Esophagus squamous epithelium (tissue), 5 donors: ENCODE measurements at regions not wholly inside any gene's neighbourhood (a gene's known extent, or its start where the extent isn't known, plus 50 kb on each side); places are given as distances from the start of the nearest gene placed in this dataset.

Source experiments
- DNase-seq: peaks from one replicate; lab custom pipeline; 2025; lab: John Stamatoyannopoulos, UW
- H3K27ac ChIP-seq, 4 donors: fragments of 200-600 bp; sonication (generic); one replicate each; pipeline ENCODE4 v1.5.1; 2016 to 2019; ENCODE audit warnings: mild to moderate bottlenecking in 1 of 4
- H3K27me3 ChIP-seq, 4 donors: fragments of 200-600 bp; sonication (generic); 1 replicate in 3 of 4; 2 replicates in 1 of 4; pipeline versions ENCODE4 v1.5.1 to v1.6.0; 2017 to 2021; ENCODE audit warnings: antibody characterized with exemption in 1 of 4
- H3K36me3 ChIP-seq, 3 donors: fragments of 200-600 bp; sonication (generic); one replicate each; pipeline ENCODE4 v1.5.1; 2016 to 2019
- H3K4me1 ChIP-seq, 3 donors: fragments of 200-600 bp; sonication (generic); one replicate each; pipeline ENCODE4 v1.5.1; 2017 to 2019
- H3K4me3 ChIP-seq, 4 donors: fragments of 200-600 bp; sonication (generic); 1 replicate in 3 of 4; 2 replicates in 1 of 4; pipeline ENCODE4 v1.5.1; 2016 to 2019; ENCODE audit warnings: mild to moderate bottlenecking in 2 of 4, moderate library complexity in 1 of 4
- H3K9me3 ChIP-seq, 3 donors: fragments of 200-600 bp; sonication (generic); one replicate each; pipeline ENCODE4 v1.5.1; 2016 to 2019
- CTCF ChIP-seq, 6 experiments: fragments of 450-650 bp in 4 of 6; fragments of 200-600 bp in 2 of 6; sonication (generic) in 2 of 6; IDR thresholded peaks; one replicate each; pipeline ENCODE4 v1.5.1; 2016 to 2019; ENCODE audit warnings: antibody characterized with exemption in 6 of 6, mild to moderate bottlenecking in 4 of 6, moderate library complexity in 4 of 6
- POLR2A ChIP-seq, 4 donors: fragments of 450-650 bp; IDR thresholded peaks; one replicate each; pipeline ENCODE4 v1.6.1; 2017; ENCODE audit warnings: antibody characterized with exemption in 4 of 4, mild to moderate bottlenecking in 4 of 4, moderate library complexity in 3 of 4
- WGBS, 2 donors: methylation state at CpG; one replicate each; pipeline ENCODE4 v1.1.5; 2018; 5-methylcytosine and 5-hydroxymethylcytosine counted together
- intact Hi-C: fragments of 100-400 bp; cut with DNase I; formaldehyde crosslinking; loops from one replicate; pipeline ENCODE4 v1.15.0; 2022
- donor health status: DM: yes; HTN: yes; CAD: no.

DNA sequence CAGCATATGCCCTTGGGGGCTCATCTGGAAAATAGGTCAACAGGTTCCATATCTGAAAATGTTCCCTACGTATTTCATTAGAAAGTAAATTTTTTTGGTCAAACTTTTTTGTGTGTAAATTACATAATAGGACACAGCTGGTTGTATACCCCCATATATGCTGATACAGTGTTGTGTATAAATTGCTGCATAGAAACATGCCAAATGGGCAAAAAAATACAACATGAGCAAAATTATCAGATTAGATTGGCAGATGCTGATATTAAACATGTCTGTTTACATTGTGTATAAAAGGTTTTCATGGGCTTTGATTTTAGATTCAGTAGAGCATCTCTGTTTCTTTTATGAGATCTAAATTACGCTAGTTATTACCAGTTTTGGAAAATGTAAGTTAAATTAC is 2223.0 kb downstream of the MAT2B start:
- Histone ChIP-seq H3K9me3 (no peaks in the 10 kb centered on the region), H3K27ac (no peak overlapping the region), H3K4me3 (no peak overlapping the region), H3K4me1 (no peaks in the 10 kb centered on the region), H3K27me3 (no peaks in the 10 kb centered on the region), H3K36me3 (no peaks in the 10 kb centered on the region)
- whole genome bisulfite sequencing, 2 donors = 73 to 81% methylated on average over 2 of the region's 2 CpGs
- TF ChIP-seq POLR2A (IDR thresholded peaks at IDR 0.05) = no peak
- no peak for TF ChIP-seq CTCF (IDR thresholded peaks at IDR 0.05)
- intact Hi-C loops = no loop called here
- no peak for DNase-seq

DNA sequence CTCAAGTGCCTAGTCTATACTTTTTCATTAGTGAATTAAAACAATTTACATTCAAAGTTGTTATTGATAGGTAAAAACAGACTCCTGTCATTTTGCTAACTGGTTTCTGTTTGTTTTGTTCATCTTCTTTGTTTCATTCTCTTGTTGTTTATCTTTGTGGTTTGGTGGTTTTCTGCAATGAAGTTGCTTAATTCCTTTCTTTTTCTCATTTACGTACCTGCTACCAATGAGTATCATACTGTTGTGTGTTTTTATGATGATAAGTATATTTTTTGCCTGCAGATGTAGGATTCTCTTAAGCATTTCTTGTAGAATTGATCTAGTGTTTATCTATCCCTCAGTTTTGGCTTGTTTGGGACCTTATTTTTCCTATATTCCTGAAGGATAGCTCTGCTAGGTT is 2230.0 kb downstream of the MAT2B start:
- Histone ChIP-seq H3K36me3 (no peaks in the 10 kb centered on the region), H3K4me1 (no peaks in the 10 kb centered on the region), H3K27ac (no peak overlapping the region), H3K4me3 (no peak overlapping the region), H3K9me3 (peaks cover 0 to 13% (median 4%) of the 10 kb centered on the region in 3 donors), H3K27me3 (no peaks in the 10 kb centered on the region)
- TF ChIP-seq POLR2A (IDR thresholded peaks at IDR 0.05) (no peak), CTCF (IDR thresholded peaks at IDR 0.05) (no peak)
- intact Hi-C loops = no loop called here
- no peak for DNase-seq
- WGBS, 2 donors = 72 to 75% methylated on average over 1 of the region's 1 CpG

GRCh38 chr5:165739079-165739741 is 2233.8 kb downstream of the MAT2B start:
- no peaks in the 10 kb centered on the region for H3K4me1 ChIP-seq
- H3K27me3 ChIP-seq = no peaks in the 10 kb centered on the region
- peaks cover 0 to 10% (median 4%) of the 10 kb centered on the region in 3 donors for H3K9me3 ChIP-seq
- no peak overlapping the region for H3K4me3 ChIP-seq
- no peak for DNase-seq
- WGBS, 2 donors = 70% methylated on average over 8 of the region's 8 CpGs
- intact Hi-C loops = no loop called here
- no peak overlapping the region for H3K27ac ChIP-seq
- TF ChIP-seq CTCF (IDR thresholded peaks at IDR 0.05) (no peak), POLR2A (IDR thresholded peaks at IDR 0.05) (no peak)
- H3K36me3 ChIP-seq = no peaks in the 10 kb centered on the region

DNA sequence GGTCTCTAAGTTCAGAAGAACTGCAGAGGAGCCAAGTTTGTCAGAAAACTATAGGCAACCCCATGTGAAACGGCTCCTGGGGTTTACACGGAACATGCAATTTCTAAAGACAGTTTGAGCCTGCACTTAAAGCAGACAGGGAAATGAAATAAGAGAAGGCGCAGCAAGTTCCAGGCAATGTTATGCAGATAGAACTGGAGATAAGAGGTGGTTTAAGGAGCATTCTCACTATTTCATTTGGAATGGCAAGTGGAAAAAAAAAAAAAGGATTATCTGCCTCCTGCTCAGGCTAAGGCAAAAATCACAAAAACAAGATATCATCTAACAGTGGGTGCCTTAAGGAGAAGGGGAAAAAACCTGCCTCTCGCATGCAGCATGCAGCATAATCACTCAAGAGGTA is 2252.4 kb downstream of the MAT2B start:
- TF ChIP-seq POLR2A (IDR thresholded peaks at IDR 0.05) (no peak), CTCF (IDR thresholded peaks at IDR 0.05) (no peak)
- no peaks in the 10 kb centered on the region for H3K27me3 ChIP-seq
- H3K36me3 ChIP-seq = no peaks in the 10 kb centered on the region
- no peak for DNase-seq
- intact Hi-C loops = no loop called here
- no peak overlapping the region for H3K27ac ChIP-seq
- WGBS, 2 donors = 52 to 65% methylated on average over 4 of the region's 4 CpGs
- H3K9me3 ChIP-seq = no peaks in the 10 kb centered on the region
- H3K4me1 ChIP-seq = no peaks in the 10 kb centered on the region
- H3K4me3 ChIP-seq = no peak overlapping the region

GRCh38 chr5:165775111-165775510 is 2269.7 kb downstream of the MAT2B start:
- H3K9me3 ChIP-seq = no peaks in the 10 kb centered on the region
- no peak overlapping the region for H3K4me3 ChIP-seq
- no peaks in the 10 kb centered on the region for H3K4me1 ChIP-seq
- WGBS, 2 donors = 50 to 53% methylated on average over 2 of the region's 2 CpGs
- no peaks in the 10 kb centered on the region for H3K27me3 ChIP-seq
- no peak overlapping the region for H3K27ac ChIP-seq
- intact Hi-C loops = no loop called here
- DNase-seq = no peak
- no peaks in the 10 kb centered on the region for H3K36me3 ChIP-seq
- no peak for TF ChIP-seq CTCF (IDR thresholded peaks at IDR 0.05)
